GM12865 (cell line): ENCODE measurements at regions not wholly inside any gene's neighbourhood (a gene's known extent, or its start where the extent isn't known, plus 50 kb on each side); places are given as distances from the start of the nearest gene placed in this dataset.
A peak's percentile ranks its signal among the peaks of the same experiment; 100 is the strongest.

Experiments used
- DNase-seq: peaks from one replicate; pipeline ENCODE4 v3.0.0; 2010; ENCODE audit warnings: low read depth
- H3K4me3 ChIP-seq: 2 replicates; pipeline ENCODE4 v1.5.1; 2011; ENCODE audit warnings: mild to moderate bottlenecking, low read depth, low read length, control low read depth
- TF ChIP-seq, protein P1 (sequence below): IDR thresholded peaks from 2 replicates; pipeline ENCODE4 v1.5.1; 2011; ENCODE audit warnings: low read length, control low read depth, low read depth, inconsistent platforms; ENCODE audit not compliant: insufficient read depth; ENCODE audit errors: missing control alignments

DNA sequence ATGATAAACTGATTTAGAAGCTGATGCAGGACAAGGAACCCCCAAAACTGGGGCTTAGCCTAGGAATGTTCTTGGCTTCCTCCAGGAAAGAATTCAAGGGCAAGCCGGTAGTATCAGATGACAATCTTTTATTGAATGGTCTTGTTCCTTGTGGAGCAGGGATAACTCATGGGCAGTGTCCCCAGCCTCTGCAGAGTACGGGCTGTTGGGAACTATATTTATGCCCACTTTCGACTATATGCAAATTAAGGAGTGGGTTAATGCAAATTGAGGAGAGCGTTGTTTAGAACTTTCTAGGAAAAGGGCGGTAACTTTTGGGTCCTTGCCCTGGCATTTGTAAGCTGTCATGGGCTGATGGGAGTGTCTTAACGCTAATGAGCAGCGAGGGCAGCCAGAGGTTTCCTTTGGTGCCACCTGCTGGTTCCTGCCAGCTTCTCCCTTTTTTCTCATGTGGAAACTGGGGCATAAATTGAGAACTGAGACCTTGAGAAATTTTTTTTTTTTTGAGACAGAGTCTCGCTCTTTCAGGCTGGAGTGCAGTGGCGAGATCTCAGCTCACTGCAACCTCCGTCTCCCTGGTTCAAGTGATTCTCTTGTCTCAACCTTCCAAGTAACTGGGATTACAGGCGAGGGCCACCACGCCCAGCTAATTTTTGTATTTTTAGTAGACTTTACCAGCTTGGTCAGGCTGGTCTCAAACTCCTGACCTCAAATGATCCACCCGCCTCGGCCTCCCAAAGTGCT, 79.4 kb upstream of the ABCC4 start:
- TF ChIP-seq, protein P1, sequence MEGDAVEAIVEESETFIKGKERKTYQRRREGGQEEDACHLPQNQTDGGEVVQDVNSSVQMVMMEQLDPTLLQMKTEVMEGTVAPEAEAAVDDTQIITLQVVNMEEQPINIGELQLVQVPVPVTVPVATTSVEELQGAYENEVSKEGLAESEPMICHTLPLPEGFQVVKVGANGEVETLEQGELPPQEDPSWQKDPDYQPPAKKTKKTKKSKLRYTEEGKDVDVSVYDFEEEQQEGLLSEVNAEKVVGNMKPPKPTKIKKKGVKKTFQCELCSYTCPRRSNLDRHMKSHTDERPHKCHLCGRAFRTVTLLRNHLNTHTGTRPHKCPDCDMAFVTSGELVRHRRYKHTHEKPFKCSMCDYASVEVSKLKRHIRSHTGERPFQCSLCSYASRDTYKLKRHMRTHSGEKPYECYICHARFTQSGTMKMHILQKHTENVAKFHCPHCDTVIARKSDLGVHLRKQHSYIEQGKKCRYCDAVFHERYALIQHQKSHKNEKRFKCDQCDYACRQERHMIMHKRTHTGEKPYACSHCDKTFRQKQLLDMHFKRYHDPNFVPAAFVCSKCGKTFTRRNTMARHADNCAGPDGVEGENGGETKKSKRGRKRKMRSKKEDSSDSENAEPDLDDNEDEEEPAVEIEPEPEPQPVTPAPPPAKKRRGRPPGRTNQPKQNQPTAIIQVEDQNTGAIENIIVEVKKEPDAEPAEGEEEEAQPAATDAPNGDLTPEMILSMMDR = peak; percentile 72
- H3K4me3 ChIP-seq = no peak overlapping the region
- peak; percentile 94 for DNase-seq

DNA sequence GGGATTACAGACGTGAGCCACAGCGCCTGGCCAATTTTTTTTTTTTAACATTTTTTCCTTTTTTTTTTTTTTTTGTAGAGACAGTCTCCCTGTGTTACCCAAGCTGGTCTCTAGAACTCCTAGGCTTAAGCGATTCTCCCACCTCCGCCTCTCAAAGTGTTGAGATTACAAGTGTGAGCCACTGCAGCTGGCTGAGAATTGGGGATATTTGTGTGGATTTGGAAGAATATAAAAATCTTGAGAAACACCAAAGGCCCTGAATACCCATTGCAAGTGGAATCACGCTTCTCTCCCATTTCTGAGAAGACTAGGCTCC, 79.9 kb upstream of the ABCC4 start:
- no peak for DNase-seq
- TF ChIP-seq, protein P1 = no peak
- H3K4me3 ChIP-seq = no peak overlapping the region

DNA sequence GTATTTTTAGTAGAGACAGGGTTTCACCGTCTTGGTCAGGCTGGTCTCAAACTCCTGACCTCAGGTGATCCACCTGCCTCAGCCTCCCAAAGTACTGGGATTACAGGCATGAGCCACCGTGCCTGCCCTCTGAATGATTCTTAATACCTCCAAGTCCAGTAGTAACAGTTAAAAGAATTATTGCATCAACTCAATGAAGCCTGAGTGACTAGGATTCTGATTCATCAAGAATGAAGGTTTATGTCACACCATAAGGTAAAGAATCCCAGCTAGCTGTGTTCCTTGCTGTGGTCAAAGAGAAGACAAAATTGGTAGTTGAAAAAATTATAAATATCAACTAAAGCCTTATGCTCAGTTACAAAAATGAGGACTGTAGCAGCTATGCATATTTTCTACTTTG, 81.2 kb upstream of the ABCC4 start:
- TF ChIP-seq, protein P1 = no peak
- H3K4me3 ChIP-seq = no peak overlapping the region
- no peak for DNase-seq

- H3K4me3 ChIP-seq = no peak overlapping the region
- DNase-seq = peak; percentile 26
- TF ChIP-seq, protein P1 = no peak
Measured at GRCh38 chr13:95382916-95383315, 81.7 kb upstream of the ABCC4 start.

GRCh38 chr13:95385373-95385772, 84.1 kb upstream of the ABCC4 start:
- TF ChIP-seq, protein P1 = no peak
- H3K4me3 ChIP-seq = no peak overlapping the region
- DNase-seq = no peak

GRCh38 chr13:95385798-95386197, 84.5 kb upstream of the ABCC4 start:
- H3K4me3 ChIP-seq = no peak overlapping the region
- TF ChIP-seq, protein P1 = no peak
- no peak for DNase-seq

DNA sequence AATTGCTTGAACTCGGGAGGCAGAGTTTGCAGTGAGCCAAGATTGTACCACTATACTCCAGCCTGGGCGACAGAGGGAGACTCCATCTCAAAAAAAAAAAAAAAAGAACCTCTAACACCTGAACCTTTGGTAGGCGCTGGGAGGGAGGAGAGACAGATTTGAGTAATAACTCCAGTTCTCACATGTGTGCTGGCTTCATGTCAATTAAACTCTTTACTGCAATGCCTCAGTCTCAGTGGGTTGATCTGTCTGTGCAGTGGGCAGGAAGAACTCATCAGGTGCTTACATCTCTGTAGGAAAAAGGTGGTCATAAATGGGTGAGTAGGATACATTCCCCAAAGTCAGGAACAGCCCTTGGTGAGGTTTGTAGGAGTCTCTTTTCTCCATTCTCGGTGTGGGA, 85.1 kb upstream of the ABCC4 start:
- TF ChIP-seq, protein P1 = no peak
- DNase-seq = peak; percentile 72
- no peak overlapping the region for H3K4me3 ChIP-seq
